ENCODE measurements at regions not wholly inside any gene's neighbourhood (a gene's known extent, or its start where the extent isn't known, plus 50 kb on each side); places are given as distances from the start of the nearest gene placed in this dataset.
A peak's percentile ranks its signal among the peaks of the same experiment; 100 is the strongest.

GRCh38 chr6:56005426-56005825, 130.0 kb upstream of the BMP5 start:
- no peak for DNase-seq

GRCh38 chr6:56004426-56004825, 129.0 kb upstream of the BMP5 start:
- no peak for DNase-seq

- DNase-seq: no peak
Measured at GRCh38 chr6:56003616-56004015, 128.2 kb upstream of the BMP5 start.

DNA sequence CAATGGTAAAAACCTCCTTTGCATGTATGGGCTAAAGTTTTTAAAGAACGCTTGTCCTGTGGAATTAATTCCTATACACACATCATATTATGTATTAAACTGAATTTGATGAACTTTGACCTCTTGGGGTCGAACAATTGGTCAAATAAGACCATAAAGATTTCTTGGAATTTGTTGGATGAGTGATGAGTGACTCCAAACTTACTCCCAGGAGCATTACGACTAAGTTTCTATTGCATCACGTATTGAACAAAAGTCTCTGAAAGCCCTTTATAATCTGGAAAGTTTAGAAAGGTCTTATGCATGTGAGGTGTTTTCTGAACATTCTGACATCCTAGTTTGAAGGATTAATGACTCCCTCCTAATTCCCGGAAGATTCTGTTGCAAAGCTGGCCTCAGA, 126.9 kb upstream of the BMP5 start:
- no peak for DNase-seq

GRCh38 chr6:55998576-55998975, 123.2 kb upstream of the BMP5 start:
- peak; percentile 8 for DNase-seq

GRCh38 chr6:55997223-55997874, 122.0 kb upstream of the BMP5 start:
- DNase-seq: no peak

GRCh38 chr6:55994531-55994930, 119.1 kb upstream of the BMP5 start:
- no peak for DNase-seq

DNA sequence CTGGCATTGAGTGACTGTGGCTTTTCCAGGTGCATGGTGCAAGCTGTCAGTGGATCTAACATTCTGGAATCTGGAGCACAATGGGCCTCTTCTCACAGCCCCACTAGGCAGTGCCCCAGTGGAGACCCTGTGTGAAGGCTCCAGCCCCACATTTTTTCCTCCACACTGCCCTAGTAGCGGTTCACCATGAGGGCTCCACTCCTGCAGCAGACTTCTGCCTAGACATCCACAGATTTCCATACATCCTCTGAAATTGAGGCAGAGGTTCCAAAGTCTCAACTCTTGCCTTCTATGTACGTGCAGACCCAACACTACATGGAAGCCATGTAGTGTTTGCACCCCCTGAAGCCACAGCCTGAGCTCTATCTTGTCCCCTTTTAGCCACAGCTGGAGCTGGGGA, 118.0 kb upstream of the BMP5 start:
- no peak for DNase-seq

DNA sequence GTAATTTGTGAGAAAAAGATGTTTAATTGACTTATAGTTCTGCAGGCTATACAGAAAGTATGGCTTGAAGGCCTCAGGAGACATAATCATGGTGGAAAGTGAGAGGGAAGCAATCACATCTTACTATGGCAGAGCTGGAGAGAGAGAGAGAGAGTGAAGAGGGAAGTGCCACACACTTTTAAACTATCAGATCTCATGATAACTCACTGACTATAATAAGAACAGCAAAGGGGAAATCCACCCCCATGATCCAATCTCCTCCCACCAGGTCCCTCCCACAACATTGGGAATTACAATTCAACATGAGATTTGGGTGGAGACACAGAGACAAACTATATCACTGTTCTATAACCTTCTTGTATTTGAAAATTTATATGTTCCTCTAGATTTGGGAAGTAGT, 117.2 kb upstream of the BMP5 start:
- DNase-seq: no peak

DNA sequence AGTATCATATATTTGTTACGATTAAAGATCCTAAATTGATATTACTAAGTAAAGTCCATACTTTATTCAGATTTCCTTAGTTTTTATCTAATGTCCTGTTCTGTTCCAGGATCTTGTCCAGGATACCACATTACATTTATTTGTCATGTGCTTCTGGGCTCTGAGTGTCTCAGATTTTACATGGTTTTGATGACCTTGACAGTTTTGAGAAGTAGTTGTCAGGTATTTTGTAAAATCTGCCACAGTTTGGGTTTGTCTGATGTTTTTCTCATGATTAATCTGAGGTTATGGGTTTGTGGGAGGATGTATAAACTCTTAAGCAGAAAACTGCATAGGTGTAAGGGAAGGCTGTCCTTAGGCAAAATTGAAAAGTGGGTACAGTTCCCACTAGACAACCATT, 109.9 kb upstream of the BMP5 start:
- DNase-seq: no peak

DNA sequence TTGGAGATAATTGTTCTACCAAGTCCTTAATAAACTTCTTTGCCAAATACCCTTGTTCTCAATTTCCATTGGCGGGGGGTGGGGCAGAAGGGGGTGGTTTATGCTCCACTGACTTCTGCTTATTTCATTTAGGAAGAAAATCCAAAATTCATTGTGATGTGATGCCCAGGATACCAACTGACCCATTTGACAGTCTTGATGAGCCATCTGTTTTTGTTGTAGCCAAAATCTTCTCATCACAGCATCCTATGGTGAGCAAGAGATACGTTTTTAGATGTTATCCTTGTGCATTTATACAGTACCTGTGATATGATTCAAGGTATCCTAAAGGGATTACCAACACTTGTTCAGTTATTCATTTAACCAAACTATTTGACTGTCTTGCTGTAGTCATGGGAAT, 108.5 kb upstream of the BMP5 start:
- no peak for DNase-seq

- DNase-seq: no peak
Measured at GRCh38 chr6:55981660-55982059, 106.3 kb upstream of the BMP5 start.

DNA sequence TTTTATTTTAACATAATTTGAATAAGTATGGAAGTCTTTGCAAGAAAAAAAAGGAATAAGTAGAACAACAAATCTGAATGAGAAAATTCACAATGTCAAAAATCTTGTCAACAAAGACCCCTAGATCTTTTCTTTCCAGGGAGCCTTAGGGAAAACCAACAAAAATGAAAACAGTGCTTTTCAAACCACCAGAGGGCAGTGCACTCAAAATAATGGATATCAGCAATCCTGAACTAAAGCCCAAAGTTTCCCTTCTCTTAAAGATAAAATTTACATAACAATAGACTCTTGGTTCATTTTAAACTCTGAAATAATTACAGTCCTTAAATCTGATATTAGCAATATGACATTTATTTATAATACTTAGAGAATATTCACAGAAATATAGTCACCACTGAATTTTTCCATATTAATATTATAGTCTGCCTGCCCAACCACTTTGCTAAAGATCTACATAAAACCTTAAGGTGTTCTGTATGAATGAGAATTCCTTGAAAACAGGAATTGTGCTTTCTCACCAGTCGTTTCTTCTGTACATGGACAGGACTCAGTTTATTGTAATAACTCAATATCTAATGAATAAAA, 105.3 kb upstream of the BMP5 start:
- DNase-seq: peak; percentile 85

DNA sequence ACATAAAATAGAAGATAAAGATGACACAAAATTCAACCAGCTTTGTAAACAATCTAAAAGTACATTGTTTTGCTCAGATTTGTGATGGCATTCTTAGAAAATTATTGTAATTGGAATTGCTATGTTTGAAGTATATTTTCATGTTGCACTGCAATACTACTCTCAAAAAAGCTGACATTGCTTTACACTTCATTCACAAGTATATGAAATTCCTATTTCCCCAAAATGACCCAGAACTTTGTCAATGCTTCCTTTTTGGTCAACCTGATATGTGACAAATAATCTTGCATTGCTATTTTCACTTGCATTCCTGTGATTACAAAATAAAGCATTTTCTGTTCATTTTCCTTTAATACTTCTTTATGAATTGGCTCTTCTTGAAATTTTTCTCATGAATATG, 104.1 kb upstream of the BMP5 start:
- no peak for DNase-seq

GRCh38 chr6:55977959-55978665, 102.7 kb upstream of the BMP5 start:
- no peak for DNase-seq

DNA sequence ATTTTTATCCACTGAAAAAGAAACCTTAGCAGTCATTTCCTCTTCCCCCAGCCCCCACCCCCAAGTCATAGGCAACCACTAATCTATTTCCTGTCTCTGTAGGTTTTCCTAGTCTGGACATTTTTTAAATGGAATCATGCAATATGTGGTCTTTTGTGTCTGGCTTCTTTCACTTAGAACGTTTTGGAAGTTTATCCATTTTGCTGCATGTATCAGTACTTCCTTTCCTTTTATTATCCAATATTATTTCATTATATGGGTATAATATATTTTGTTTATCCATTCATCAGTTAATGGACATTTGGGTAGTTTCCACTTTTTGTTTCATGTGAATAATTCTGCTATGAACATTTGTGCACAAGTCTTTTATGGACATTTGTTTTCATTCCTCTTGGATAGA, 99.3 kb upstream of the BMP5 start:
- no peak for DNase-seq

DNA sequence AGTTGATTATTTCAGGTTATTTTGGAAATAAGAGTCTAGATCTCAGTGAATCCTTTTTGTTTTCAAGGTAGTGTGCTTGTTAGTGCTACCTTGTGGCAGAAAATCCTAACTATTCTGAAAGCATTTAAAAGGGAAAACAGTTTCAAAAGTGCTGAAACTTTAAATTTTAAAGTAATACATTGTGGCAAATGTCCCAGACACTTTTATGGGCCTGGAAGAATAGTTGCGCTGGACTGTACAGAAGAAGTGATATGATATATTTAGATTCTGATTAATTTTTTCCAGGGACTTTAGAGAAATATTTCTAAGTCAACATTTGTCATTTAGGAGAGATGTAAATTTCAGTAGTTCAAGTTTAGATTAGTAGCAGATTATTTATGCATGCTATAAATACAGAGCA, 96.7 kb upstream of the BMP5 start:
- DNase-seq: no peak

GRCh38 chr6:55969526-55969925, 94.1 kb upstream of the BMP5 start:
- DNase-seq: peak; percentile 31

- peak; percentile 53 for DNase-seq
Measured at GRCh38 chr6:55968926-55969325, 93.5 kb upstream of the BMP5 start.

- DNase-seq: no peak
Measured at GRCh38 chr6:55964136-55964535, 88.7 kb upstream of the BMP5 start.

DNA sequence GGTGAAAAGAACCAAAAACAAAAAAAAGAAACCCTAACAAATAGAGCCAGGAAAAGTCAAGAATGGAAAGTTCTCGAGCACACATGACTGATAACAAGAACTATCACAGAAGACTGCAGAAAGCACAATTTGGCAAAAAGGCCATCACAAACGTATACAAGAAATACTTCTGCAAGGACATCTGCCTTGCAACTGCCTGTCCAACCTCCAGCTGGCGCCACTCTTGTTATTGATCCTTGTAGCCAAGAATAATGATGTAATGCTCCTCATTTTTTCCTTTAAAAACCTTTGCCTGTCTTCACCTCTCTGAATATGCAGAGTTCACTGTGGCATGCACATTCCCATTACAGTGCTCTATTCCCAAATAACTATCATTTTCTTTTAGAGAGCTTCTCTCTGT, 87.9 kb upstream of the BMP5 start:
- no peak for DNase-seq

DNA sequence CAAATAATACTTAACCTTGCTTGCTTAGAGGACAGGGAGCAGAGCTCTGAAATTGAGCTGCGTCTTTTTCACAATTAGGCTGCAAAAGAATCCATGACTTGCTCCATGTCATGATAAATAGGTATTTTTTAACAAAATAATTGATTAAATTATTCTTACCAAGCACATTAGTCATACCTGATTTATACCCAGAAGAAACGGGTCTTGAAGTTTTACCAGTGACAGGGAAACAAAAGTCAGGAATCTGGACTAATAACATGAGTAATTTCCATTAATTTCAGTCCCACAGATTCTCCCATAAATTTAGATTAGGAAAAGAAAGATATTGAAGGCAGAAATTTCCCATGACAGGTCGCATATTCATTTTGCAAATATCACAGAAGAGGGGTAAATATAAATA, 85.0 kb upstream of the BMP5 start:
- no peak for DNase-seq

- no peak for DNase-seq
Measured at GRCh38 chr6:55958790-55959189, 83.4 kb upstream of the BMP5 start.

- no peak for DNase-seq
Measured at GRCh38 chr6:55957961-55958422, 82.6 kb upstream of the BMP5 start.

- DNase-seq: no peak
Measured at GRCh38 chr6:55955684-55956083, 80.3 kb upstream of the BMP5 start.

Data from eye (tissue), 1 donor.